Lower lobe of right lung (tissue), 2 donors: ENCODE measurements at regions not wholly inside any gene's neighbourhood (a gene's known extent, or its start where the extent isn't known, plus 50 kb on each side); places are given as distances from the start of the nearest gene placed in this dataset.

Source experiments
- ATAC-seq, 2 donors: fragments of 200-7000 bp; cut with Tn5 transposase; one replicate each; pipeline ENCODE4 v1.9.1; 2020 to 2022; ENCODE audit warnings: mild to moderate bottlenecking in 2 of 2, moderate library complexity in 2 of 2
- DNase-seq: peaks from one replicate; pipeline ENCODE4 v3.0.0-alpha.2; 2020
- H3K27ac ChIP-seq: fragments of 200-600 bp; one replicate; pipeline ENCODE4 v1.8.0; 2022
- H3K27me3 ChIP-seq: fragments of 200-600 bp; one replicate; pipeline ENCODE4 v1.8.0; 2022; ENCODE audit warnings: low read depth
- H3K36me3 ChIP-seq: fragments of 200-600 bp; one replicate; pipeline ENCODE4 v1.8.0; 2022; ENCODE audit warnings: mild to moderate bottlenecking
- H3K4me1 ChIP-seq: fragments of 200-600 bp; one replicate; pipeline ENCODE4 v1.8.0; 2022
- H3K4me3 ChIP-seq: fragments of 200-600 bp; one replicate; pipeline ENCODE4 v1.8.0; 2022; ENCODE audit warnings: mild to moderate bottlenecking
- H3K9me3 ChIP-seq: fragments of 200-600 bp; one replicate; pipeline ENCODE4 v1.8.0; 2022
- CTCF ChIP-seq: fragments of 200-600 bp; IDR thresholded peaks from one replicate; pipeline ENCODE4 v1.8.0; 2022; ENCODE audit warnings: antibody characterized with exemption, mild to moderate bottlenecking
- intact Hi-C: fragments of 100-400 bp; cut with DNase I; formaldehyde crosslinking; loops from one replicate; pipeline ENCODE4 v1.11.0; 2022
- donor health status: DM: no; HTN: yes; CAD: no; lungs with severe emphysema.

DNA sequence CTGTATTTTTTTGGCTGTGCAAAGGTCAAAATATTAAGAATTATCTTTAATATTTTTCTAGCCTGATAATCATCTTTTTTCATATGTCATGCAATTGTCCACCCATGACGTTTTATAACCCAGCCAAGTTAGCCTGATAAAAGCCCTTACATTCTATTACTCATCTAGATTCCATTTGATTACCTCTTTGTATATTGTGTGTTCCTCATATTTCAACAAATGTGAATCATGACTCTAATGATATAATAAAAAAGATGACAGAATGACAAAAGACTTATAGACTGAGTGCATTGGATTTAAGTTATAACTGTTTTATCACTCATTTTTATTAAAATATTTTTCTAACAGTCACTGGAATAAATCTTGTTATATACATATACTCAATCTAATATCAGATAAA lies 1560.0 kb upstream of the LRRTM3 start:
- DNase-seq (no peak), ATAC-seq (no peak)
- Histone ChIP-seq H3K27ac (no peak overlapping the region), H3K4me3 (no peak overlapping the region), H3K4me1 (no peaks in the 10 kb centered on the region), H3K36me3 (no peaks in the 10 kb centered on the region), H3K9me3 (no peaks in the 10 kb centered on the region), H3K27me3 (no peaks in the 10 kb centered on the region)
- TF ChIP-seq CTCF = no peak
- intact Hi-C loops = no loop called here

DNA sequence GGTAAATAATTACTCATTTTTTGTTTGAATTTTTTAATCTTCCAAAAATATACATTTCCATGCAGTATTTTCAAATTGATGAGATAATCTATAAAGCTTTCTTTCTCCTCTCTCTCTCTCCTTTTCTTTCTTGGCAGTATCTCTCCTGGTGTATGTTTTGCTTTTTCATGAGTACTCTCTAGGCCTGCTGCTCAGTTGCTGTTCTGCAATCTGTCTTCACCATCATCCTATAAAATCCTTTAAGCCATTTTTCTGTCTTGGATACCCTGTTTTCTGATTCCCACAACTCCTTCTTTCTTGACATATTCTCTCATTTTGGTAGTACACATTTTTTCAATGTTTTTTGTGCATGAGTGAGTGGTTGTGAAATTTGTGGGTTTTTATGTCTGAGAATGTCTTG lies 1558.1 kb upstream of the LRRTM3 start:
- H3K27me3 ChIP-seq = no peaks in the 10 kb centered on the region
- H3K9me3 ChIP-seq = no peaks in the 10 kb centered on the region
- ATAC-seq (no peak), DNase-seq (no peak)
- H3K4me3 ChIP-seq = no peak overlapping the region
- no peaks in the 10 kb centered on the region for H3K36me3 ChIP-seq
- no peak overlapping the region for H3K27ac ChIP-seq
- TF ChIP-seq CTCF = no peak
- intact Hi-C loops = no loop called here
- H3K4me1 ChIP-seq = no peaks in the 10 kb centered on the region

GRCh38 chr10:65375528-65375927 lies 1550.3 kb upstream of the LRRTM3 start:
- Histone ChIP-seq H3K9me3 (no peaks in the 10 kb centered on the region), H3K4me3 (no peak overlapping the region), H3K27me3 (no peaks in the 10 kb centered on the region), H3K36me3 (no peaks in the 10 kb centered on the region), H3K4me1 (no peaks in the 10 kb centered on the region), H3K27ac (no peak overlapping the region)
- intact Hi-C loops = no loop called here
- TF ChIP-seq CTCF = no peak
- ATAC-seq (no peak), DNase-seq (no peak)

- DNase-seq (no peak), ATAC-seq (no peak)
- no peak for TF ChIP-seq CTCF
- no peak overlapping the region for H3K27ac ChIP-seq
- no peaks in the 10 kb centered on the region for H3K4me1 ChIP-seq
- no peaks in the 10 kb centered on the region for H3K27me3 ChIP-seq
- intact Hi-C loops = no loop called here
- no peaks in the 10 kb centered on the region for H3K9me3 ChIP-seq
- H3K36me3 ChIP-seq = no peaks in the 10 kb centered on the region
- H3K4me3 ChIP-seq = no peak overlapping the region
Measured at GRCh38 chr10:65377687-65378086, 1548.1 kb upstream of the LRRTM3 start.

DNA sequence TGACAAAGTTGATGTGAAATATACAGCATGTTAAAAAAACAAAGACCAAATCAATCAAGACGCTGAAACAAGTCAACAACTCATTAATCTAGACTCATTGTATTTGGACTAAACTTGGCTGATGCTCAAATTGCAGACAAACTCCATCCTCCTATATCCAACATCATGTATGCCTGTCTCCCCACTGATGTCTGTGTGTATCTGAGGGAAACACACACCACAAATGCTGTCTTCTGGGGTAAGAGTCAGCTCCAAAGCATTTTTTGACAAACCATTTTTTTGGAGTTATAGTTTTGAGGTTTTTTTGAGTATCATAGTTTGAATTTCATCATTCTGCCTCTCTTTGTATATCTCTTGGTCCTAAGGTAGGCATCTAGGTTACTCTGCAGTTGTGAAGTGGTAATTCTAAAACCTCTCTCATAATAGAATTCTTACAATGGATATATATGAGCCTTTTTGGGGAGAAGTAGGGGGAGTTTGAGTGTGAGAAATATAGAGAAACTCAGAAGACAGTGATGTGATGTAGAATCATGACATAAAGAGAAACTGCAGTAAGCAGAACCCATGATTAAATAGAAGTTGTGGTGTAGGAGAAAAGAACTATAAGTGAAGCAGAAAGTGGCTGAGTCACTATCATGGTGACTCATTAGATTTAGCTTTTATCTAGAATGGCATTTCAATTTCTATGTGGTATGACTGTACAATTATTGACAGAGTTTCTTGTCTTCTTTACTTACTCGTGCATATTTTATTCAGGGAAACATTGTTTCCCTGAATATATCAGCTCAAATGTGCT lies 1531.1 kb upstream of the LRRTM3 start:
- no peaks in the 10 kb centered on the region for H3K27me3 ChIP-seq
- ATAC-seq (no peak), DNase-seq (no peak)
- H3K9me3 ChIP-seq = no peaks in the 10 kb centered on the region
- no peaks in the 10 kb centered on the region for H3K4me1 ChIP-seq
- H3K36me3 ChIP-seq = no peaks in the 10 kb centered on the region
- TF ChIP-seq CTCF = no peak
- no peak overlapping the region for H3K27ac ChIP-seq
- intact Hi-C loops = no loop called here
- no peak overlapping the region for H3K4me3 ChIP-seq
